ENCODE measurements at regions not wholly inside any gene's neighbourhood (a gene's known extent, or its start where the extent isn't known, plus 50 kb on each side); places are given as distances from the start of the nearest gene placed in this dataset.

DNA sequence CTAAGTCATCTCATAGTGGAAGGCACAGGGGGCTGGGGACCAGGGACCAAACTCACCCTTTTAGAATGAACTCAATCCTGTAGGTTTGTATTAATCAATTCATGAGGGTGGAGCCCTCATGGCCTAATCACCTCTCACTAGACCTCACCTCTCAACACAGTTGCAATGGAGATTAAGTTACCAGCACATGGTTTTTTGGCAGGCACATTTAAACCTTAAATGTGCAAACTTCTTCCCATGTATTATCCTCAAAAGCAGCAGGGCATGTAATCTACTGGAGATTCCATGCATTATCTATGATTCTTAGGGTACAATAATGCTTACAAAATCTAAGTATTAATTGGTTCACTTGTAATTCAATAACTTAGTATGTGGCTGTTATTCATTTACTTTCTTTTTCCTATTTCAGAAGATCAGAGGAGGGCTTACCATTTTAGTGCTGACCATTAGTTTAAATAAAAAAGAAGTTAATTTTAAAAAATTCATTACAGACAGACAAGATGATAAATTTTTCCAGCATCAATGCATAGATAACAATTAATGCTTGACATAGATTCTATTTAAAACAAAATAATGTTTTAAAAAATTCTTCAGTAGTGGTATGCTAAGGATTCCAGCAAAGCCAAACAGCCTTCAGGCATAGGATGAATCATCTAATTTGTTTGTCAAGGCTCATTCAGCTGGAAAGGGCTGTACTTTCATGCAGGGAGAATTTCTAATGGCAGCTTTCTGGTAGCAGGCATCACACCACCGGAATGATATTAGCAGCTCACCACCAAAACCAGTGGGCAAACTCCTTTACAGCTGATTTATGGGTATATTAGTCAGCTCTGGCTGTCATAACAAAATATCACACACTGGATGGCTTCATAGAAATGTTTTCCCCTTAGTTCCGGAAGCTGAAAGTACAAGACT, 124.6 kb upstream of the ZNF648 start:
- no peaks in the 10 kb centered on the region for H3K4me1 Mint-ChIP-seq (ENCODE audit: low read depth)
- no peak for ATAC-seq (ENCODE audit: poor library complexity)
- no peaks in the 10 kb centered on the region for H3K27me3 ChIP-seq (ENCODE audit: control insufficient read depth in 1 of 2, insufficient read depth in 2 of 2, low read length in 2 of 2)
- intact Hi-C loops (cut with DNase I, micrococcal nuclease): no loop called here
- ChIA-PET CTCF (no interaction called here), POLR2A (interaction anchor here (0.8 kb wide), 1 partner anchor 157 kb away, joined by 3 read pairs; no protein-coding TSS in a partner anchor)
- H3K27ac Mint-ChIP-seq: no peak overlapping the region
- H3K4me3 Mint-ChIP-seq: no peak overlapping the region
- H3K4me1 ChIP-seq (ENCODE audit: insufficient read depth, low read length): no peaks in the 10 kb centered on the region
- H3K9me3 Mint-ChIP-seq: no peaks in the 10 kb centered on the region
- H3K27me3 Mint-ChIP-seq: peaks cover 4% of the 10 kb centered on the region
- H3K36me3 Mint-ChIP-seq (ENCODE audit: low read depth): no peaks in the 10 kb centered on the region
- no peak for TF ChIP-seq CTCF (IDR thresholded peaks at IDR 0.05)
- H3K27ac ChIP-seq (ENCODE audit: low read depth in 1 of 2, low read length in 2 of 2): no peak overlapping the region
- H3K4me3 ChIP-seq (ENCODE audit: low read length): no peak overlapping the region
- H3K9me3 ChIP-seq (ENCODE audit: control insufficient read depth in 1 of 2, insufficient read depth in 1 of 2, low read length in 2 of 2): no peaks in the 10 kb centered on the region
- H3K36me3 ChIP-seq (ENCODE audit: insufficient read depth, low read length): no peaks in the 10 kb centered on the region
- DNase-seq: no peak

DNA sequence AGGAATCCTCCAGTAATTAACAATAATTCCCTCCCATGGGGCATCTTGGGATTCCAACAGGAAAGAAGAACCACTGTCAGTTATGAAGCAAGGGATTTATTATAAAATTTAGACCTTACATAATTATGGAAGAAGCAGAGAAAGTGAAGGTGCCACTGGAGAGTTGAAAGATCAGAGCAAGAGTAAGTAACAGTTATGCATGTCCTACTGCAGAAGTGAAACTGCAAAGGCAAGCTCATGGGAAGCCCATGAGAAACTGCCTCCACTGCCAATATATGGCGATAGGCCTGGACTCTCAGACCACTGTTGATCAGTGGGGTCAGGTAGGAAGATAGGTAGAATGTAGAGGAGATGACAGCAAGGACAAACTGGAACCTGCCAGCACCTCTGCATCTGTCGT, 123.6 kb upstream of the ZNF648 start:
- no peaks in the 10 kb centered on the region for H3K4me1 Mint-ChIP-seq (ENCODE audit: low read depth)
- no peaks in the 10 kb centered on the region for H3K36me3 Mint-ChIP-seq (ENCODE audit: low read depth)
- no peak overlapping the region for H3K4me3 ChIP-seq (ENCODE audit: low read length)
- intact Hi-C loops (cut with DNase I, micrococcal nuclease): no loop called here
- H3K4me3 Mint-ChIP-seq: no peak overlapping the region
- TF ChIP-seq CTCF (IDR thresholded peaks at IDR 0.05): no peak
- H3K9me3 ChIP-seq (ENCODE audit: control insufficient read depth in 1 of 2, insufficient read depth in 1 of 2, low read length in 2 of 2): no peaks in the 10 kb centered on the region
- H3K27me3 Mint-ChIP-seq: peaks cover 9% of the 10 kb centered on the region
- DNase-seq (no peak), ATAC-seq (ENCODE audit: poor library complexity) (no peak)
- H3K27me3 ChIP-seq (ENCODE audit: control insufficient read depth in 1 of 2, insufficient read depth in 2 of 2, low read length in 2 of 2): no peaks in the 10 kb centered on the region
- no peaks in the 10 kb centered on the region for H3K9me3 Mint-ChIP-seq
- ChIA-PET CTCF (no interaction called here), POLR2A (no interaction called here)
- H3K36me3 ChIP-seq (ENCODE audit: insufficient read depth, low read length): no peaks in the 10 kb centered on the region
- H3K4me1 ChIP-seq (ENCODE audit: insufficient read depth, low read length): no peaks in the 10 kb centered on the region
- H3K27ac Mint-ChIP-seq: no peak overlapping the region
- H3K27ac ChIP-seq (ENCODE audit: low read depth in 1 of 2, low read length in 2 of 2): no peak overlapping the region

GRCh38 chr1:182183606-182184005, 122.1 kb upstream of the ZNF648 start:
- no peak overlapping the region for H3K4me3 ChIP-seq (ENCODE audit: low read length)
- no peak for TF ChIP-seq CTCF (IDR thresholded peaks at IDR 0.05)
- Mint-ChIP-seq H3K4me1 (ENCODE audit: low read depth) (no peaks in the 10 kb centered on the region), H3K36me3 (ENCODE audit: low read depth) (no peaks in the 10 kb centered on the region), H3K27ac (no peak overlapping the region), H3K27me3 (peaks cover 9% of the 10 kb centered on the region), H3K9me3 (no peaks in the 10 kb centered on the region), H3K4me3 (no peak overlapping the region)
- DNase-seq: no peak
- no peak overlapping the region for H3K27ac ChIP-seq (ENCODE audit: low read depth in 1 of 2, low read length in 2 of 2)
- H3K4me1 ChIP-seq (ENCODE audit: insufficient read depth, low read length): no peaks in the 10 kb centered on the region
- no peaks in the 10 kb centered on the region for H3K9me3 ChIP-seq (ENCODE audit: control insufficient read depth in 1 of 2, insufficient read depth in 1 of 2, low read length in 2 of 2)
- ChIA-PET POLR2A (no interaction called here), CTCF (interaction anchor here (1.4 kb wide), 1 partner anchor 40 kb away, joined by 3 read pairs; no protein-coding TSS in a partner anchor)
- no peak for ATAC-seq (ENCODE audit: poor library complexity)
- intact Hi-C loops (cut with DNase I, micrococcal nuclease): no loop called here
- H3K36me3 ChIP-seq (ENCODE audit: insufficient read depth, low read length): no peaks in the 10 kb centered on the region
- no peaks in the 10 kb centered on the region for H3K27me3 ChIP-seq (ENCODE audit: control insufficient read depth in 1 of 2, insufficient read depth in 2 of 2, low read length in 2 of 2)

Data from CD4-positive, alpha-beta T cell (primary cell).